ENCODE measurements at regions not wholly inside any gene's neighbourhood (a gene's known extent, or its start where the extent isn't known, plus 50 kb on each side); places are given as distances from the start of the nearest gene placed in this dataset.

DNA sequence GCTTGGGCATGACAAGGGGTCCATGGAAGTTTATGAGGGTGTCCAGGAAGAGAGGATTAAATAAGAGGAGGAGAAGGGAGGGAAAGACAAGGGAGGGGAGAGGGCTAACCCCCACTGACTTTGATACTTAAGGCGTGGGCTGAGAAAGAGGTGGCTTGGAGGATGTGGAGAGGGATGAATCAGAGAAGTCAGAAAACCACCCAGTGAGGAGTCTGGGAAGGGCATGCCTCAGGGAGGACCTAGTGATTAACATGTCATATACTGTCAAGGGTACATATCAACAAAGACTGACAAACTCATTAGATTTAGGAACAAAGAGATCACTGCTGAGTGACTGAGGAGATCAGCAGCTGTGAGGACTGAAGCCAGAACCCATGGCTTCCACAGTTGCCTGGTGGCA is 145.4 kb downstream of the IRX5 start:
- TF ChIP-seq CTCF (conservative IDR thresholded peaks at IDR 0.05; ENCODE audit: low read length) (no peak), EZH2phosphoT487 (IDR thresholded peaks at IDR 0.05; ENCODE audit: borderline replicate concordance, low read depth, low read length) (no peak)
